GM21737 (cell line): ENCODE measurements at regions not wholly inside any gene's neighbourhood (a gene's known extent, or its start where the extent isn't known, plus 50 kb on each side); places are given as distances from the start of the nearest gene placed in this dataset.
"Not testable (repeated sequence)": the region's sequence is repeated elsewhere in the genome, so short reads cannot be mapped to it uniquely, and the experiment has no call there.

Experiments
- ATAC-seq: cut with Tn5 transposase; IDR thresholded peaks from one replicate; pipeline ENCODE4 v1.9.1; 2021; ENCODE audit warnings: mild to moderate bottlenecking, moderate library complexity; ENCODE audit not compliant: unreplicated experiment

DNA sequence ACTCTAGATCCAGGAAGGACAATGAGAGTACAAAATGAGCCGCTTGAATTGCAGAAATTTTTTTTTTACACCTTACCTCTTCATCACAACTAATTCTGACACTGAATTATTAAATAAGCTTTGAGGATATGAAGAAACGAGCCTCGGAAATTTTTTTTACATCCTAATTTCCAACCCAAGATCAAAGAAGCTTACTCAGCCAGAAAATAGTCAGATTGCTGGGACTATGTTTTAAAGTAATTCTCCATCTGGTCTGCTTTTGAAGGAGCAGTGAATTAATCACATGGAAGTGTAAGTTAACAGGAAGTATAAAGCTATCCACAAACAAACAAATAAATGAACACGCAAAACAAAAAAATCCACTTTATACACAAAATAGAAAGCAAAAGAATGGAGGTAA is 437.0 kb upstream of the KCNMB2 start:
- no peak for ATAC-seq

- ATAC-seq, result no peak
These were observed 436.4 kb upstream of the KCNMB2 start for GRCh38 chr3:178099862-178100261.

GRCh38 chr3:178100908-178101307 is 435.3 kb upstream of the KCNMB2 start:
- ATAC-seq, result no peak

GRCh38 chr3:178103140-178103539 is 433.1 kb upstream of the KCNMB2 start:
- ATAC-seq, result no peak

DNA sequence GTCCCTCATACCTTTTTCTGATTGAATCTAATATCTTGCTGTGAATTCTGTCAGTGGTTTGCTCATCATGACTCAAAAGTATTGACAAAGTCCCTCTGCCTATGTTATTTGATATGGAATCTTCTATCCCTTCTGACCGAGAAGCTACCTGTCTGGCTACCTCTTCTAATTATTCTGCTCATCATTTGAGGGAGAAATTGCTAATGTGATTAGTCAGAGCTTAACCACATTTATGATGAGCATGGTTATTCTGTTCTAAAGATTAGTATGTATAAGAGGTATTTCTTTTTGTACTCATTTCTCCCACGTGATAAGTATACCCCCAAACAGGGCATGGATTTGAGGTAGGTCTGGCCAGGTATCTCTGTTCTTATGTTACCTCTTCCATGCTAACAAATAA is 428.4 kb upstream of the KCNMB2 start:
- no peak for ATAC-seq

DNA sequence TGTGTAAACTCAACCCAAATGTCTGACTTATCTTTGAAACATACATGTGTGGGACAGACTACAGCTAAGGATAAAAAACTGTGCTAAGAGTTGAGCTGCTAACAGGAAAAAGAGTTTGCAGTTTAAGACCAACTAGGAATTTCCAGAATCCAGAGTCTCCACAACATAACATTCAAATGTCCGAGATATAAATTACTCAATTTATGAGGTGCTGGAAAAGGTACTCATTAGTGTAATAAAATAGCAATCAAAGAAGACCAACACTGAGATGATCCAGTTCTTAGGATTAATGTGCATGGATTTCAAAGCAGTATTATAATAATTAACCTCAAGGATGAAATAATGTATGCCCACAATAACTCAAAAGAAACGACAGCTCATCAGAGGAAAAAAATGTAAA is 426.5 kb upstream of the KCNMB2 start:
- ATAC-seq, result no peak

GRCh38 chr3:178112134-178112533 is 424.1 kb upstream of the KCNMB2 start:
- no peak for ATAC-seq

DNA sequence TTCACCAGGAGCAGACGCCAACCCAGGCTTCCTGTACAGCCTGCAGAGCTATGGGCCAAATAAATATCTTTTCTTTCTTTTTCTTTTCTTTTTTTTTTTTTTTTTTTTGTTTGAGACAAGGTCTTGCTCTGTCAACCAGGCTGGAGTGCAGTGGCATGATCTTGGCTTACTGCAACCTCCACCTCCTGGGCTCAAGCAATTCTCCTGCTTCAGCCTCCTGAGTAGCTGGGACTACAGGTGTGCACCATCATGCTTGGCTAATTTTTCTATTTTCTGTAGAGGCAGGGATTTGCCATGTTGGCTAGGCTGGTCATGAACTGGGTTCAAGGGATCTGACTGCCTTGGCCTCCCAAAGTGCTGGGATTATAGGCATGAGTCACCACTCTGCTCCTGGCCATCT is 423.7 kb upstream of the KCNMB2 start:
- ATAC-seq, result not testable (repeated sequence)

- no peak for ATAC-seq
These were observed 418.6 kb upstream of the KCNMB2 start for GRCh38 chr3:178117641-178118040.

DNA sequence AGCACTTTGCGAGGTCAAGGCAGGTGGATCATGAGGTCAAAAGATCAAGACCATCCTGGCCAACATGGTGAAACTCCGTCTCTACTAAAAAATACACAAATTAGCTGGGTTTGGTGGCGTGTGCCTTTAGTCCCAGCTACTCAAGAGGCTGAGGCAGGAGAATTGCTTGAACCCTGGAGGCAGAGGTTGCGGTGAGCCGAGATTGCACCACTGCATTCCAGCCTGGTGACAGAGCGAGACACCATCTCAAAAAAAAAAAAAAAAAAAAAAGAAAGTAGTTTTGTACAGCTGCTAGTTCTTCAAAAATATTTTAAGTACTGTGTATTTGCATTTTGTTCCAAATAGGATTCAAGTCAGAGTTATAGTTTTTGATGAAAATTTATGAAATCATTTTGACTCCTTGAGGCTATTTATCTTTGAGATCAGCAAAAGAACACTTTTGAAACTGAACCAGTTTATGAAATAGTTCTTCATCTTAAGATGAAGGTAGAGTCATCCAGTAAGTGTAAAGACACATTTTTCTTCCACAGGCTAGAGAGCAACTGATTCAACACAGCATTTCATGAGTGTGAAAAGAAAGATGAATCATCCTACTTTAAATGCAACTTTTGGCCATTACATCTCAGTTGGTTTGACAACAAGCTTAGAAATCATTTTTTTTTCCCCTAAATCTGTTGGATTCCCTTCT is 416.5 kb upstream of the KCNMB2 start:
- not testable (repeated sequence) for ATAC-seq

GRCh38 chr3:178120367-178120766 is 415.9 kb upstream of the KCNMB2 start:
- no peak for ATAC-seq

GRCh38 chr3:178126686-178127085 is 409.6 kb upstream of the KCNMB2 start:
- ATAC-seq, result no peak

GRCh38 chr3:178127221-178127620 is 409.0 kb upstream of the KCNMB2 start:
- no peak for ATAC-seq

- ATAC-seq, result no peak
These were observed 407.1 kb upstream of the KCNMB2 start for GRCh38 chr3:178129109-178129508.

GRCh38 chr3:178131801-178132200 is 404.4 kb upstream of the KCNMB2 start:
- ATAC-seq, result no peak

- no peak for ATAC-seq
These were observed 399.0 kb upstream of the KCNMB2 start for GRCh38 chr3:178137206-178137605.

DNA sequence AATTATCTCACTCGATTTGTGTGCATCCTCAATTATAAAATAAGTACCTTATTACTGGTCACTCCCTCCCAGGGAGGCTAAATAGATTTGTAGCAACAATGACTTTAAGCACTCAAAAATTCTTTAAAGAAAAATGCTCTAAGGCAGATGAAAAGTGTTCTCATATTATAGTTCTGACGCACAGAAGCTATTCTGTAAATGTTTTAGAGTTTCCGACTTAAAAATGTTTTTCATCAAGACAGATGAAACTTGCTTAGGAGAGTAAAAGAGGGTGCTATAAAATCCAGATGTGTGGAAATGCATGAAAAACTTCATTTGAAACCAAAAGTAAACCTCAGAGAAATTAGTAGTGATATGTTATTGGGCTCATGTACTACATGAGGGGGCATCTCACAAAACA is 398.4 kb upstream of the KCNMB2 start:
- no peak for ATAC-seq

- no peak for ATAC-seq
These were observed 397.1 kb upstream of the KCNMB2 start for GRCh38 chr3:178139116-178139515.

GRCh38 chr3:178140531-178141304 is 395.5 kb upstream of the KCNMB2 start:
- ATAC-seq, result no peak

DNA sequence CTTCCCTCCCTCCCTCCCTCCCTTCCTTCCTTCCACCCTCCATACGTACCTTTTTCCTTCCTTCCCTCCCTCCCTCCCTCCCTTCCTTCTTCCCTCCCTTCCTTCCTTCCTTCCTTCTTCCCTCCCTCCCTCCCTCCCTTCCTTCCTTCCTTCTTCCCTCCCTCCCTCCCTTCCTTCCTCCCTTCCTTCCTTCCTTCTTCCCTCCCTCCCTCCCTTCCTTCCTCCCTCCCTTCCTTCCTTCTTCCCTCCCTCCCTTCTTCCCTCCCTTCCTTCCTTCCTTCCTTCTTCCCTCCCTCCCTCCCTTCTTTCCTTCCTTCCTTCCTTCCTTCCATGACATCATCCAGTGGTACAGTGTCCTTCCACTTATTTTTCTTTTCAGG is 394.9 kb upstream of the KCNMB2 start:
- ATAC-seq, result not testable (repeated sequence)

- no peak for ATAC-seq
These were observed 389.8 kb upstream of the KCNMB2 start for GRCh38 chr3:178146406-178146831.

- no peak for ATAC-seq
These were observed 389.2 kb upstream of the KCNMB2 start for GRCh38 chr3:178147001-178147400.
